ENCODE measurements at regions not wholly inside any gene's neighbourhood (a gene's known extent, or its start where the extent isn't known, plus 50 kb on each side); places are given as distances from the start of the nearest gene placed in this dataset.

DNA sequence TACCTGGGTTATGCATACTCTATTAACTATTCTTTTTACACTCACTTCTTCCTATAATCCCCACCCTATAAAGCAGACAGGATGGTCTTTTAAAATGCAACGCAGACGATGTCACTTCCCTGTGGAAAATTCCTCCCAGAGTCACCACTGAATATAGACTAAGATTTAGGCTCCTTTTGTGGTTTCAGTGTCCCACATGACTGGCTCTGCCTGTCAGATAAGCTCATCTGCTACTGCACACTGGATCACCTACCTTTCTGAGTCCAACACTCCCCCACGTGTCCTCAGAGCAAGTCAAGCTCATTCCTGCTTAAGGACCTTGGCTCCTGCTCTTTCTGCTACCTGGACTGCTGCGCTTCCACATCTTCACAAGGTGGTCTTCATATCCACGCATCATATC lies 73.0 kb upstream of the SIPA1L2 start:
- H3K4me3 ChIP-seq (replicated peaks; ENCODE audit: insufficient read depth, low read length): no peak overlapping the region
- no peak for DNase-seq (ENCODE audit: low read depth in 1 of 2, low spot score in 1 of 2)
- H3K27me3 ChIP-seq (ENCODE audit: insufficient read depth, poor library complexity, severe bottlenecking): no peaks in the 10 kb centered on the region
- TF ChIP-seq GABPA (IDR thresholded peaks at IDR 0.05; ENCODE audit: low read depth) (no peak), SPI1 (IDR thresholded peaks at IDR 0.05; ENCODE audit: borderline replicate concordance, low read depth) (no peak)
- TF ChIP-seq, protein P1, sequence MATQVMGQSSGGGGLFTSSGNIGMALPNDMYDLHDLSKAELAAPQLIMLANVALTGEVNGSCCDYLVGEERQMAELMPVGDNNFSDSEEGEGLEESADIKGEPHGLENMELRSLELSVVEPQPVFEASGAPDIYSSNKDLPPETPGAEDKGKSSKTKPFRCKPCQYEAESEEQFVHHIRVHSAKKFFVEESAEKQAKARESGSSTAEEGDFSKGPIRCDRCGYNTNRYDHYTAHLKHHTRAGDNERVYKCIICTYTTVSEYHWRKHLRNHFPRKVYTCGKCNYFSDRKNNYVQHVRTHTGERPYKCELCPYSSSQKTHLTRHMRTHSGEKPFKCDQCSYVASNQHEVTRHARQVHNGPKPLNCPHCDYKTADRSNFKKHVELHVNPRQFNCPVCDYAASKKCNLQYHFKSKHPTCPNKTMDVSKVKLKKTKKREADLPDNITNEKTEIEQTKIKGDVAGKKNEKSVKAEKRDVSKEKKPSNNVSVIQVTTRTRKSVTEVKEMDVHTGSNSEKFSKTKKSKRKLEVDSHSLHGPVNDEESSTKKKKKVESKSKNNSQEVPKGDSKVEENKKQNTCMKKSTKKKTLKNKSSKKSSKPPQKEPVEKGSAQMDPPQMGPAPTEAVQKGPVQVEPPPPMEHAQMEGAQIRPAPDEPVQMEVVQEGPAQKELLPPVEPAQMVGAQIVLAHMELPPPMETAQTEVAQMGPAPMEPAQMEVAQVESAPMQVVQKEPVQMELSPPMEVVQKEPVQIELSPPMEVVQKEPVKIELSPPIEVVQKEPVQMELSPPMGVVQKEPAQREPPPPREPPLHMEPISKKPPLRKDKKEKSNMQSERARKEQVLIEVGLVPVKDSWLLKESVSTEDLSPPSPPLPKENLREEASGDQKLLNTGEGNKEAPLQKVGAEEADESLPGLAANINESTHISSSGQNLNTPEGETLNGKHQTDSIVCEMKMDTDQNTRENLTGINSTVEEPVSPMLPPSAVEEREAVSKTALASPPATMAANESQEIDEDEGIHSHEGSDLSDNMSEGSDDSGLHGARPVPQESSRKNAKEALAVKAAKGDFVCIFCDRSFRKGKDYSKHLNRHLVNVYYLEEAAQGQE (IDR thresholded peaks at IDR 0.05; ENCODE audit: insufficient replicate concordance, low read depth): no peak
- no peak overlapping the region for H3K27ac ChIP-seq (replicated peaks)

GRCh38 chr1:232704256-232704655 lies 74.3 kb upstream of the SIPA1L2 start:
- Histone ChIP-seq H3K27me3 (ENCODE audit: insufficient read depth, poor library complexity, severe bottlenecking) (no peaks in the 10 kb centered on the region), H3K27ac (replicated peaks) (peak overlapping the region; percentile 60), H3K4me3 (replicated peaks; ENCODE audit: insufficient read depth, low read length) (no peak overlapping the region)
- TF ChIP-seq SPI1 (IDR thresholded peaks at IDR 0.05; ENCODE audit: borderline replicate concordance, low read depth): no peak
- no peak for TF ChIP-seq POLR2AphosphoS5 (IDR thresholded peaks at IDR 0.05; ENCODE audit: low read depth)
- no peak for TF ChIP-seq GABPA (IDR thresholded peaks at IDR 0.05; ENCODE audit: low read depth)
- TF ChIP-seq, protein P1 (IDR thresholded peaks at IDR 0.05; ENCODE audit: insufficient replicate concordance, low read depth): no peak
- TF ChIP-seq CTCF (IDR thresholded peaks at IDR 0.05; ENCODE audit: insufficient read depth, low read length): no peak
- DNase-seq (ENCODE audit: low read depth in 1 of 2, low spot score in 1 of 2): no peak

DNA sequence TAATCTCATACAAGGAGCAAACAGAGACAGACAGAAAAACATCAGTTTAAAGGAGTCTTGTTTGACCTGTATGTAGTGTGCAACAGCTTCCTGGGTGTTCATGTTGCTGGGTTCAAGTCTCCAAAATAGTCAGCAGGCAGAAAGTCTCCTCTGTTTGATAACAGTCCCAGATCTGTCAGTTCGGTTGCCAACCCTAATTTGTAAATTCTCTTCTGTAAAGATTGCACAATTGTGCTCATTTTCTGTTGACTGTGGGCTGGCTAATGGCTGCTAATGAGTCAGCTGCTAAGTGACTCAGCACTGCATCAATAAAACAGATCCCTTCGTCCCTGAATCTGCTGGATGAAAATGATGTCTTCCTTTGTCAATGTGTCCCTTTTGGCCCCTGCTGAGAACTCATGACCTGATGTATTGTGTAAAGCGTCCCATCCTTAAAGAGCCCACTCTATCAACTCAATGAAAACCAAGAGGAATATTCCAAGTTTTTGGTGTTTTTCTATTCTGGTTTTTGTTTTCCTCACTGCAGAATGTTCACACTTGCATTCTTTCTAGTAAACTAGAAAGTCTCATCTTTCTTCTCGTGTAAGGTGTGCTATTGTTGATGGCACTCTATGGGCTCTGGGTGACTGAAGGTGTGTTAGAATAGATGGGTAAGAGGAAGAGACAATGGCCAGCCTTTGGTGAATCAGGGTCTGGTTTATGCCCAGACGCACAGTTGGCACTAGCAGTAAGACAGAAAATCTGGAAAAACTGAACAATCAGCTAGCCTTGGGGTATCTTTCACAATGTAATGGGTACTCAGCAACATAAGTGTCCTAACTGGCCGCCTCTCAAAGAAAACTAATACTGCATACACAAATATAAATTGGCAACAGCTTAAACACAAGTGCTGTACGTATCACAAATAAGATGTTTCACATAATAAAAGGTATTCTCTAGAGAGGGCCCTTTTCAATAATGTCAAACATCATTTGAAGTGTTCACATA lies 75.1 kb upstream of the SIPA1L2 start:
- TF ChIP-seq GABPA (IDR thresholded peaks at IDR 0.05; ENCODE audit: low read depth) (no peak), SPI1 (IDR thresholded peaks at IDR 0.05; ENCODE audit: borderline replicate concordance, low read depth) (no peak), CTCF (IDR thresholded peaks at IDR 0.05; ENCODE audit: insufficient read depth, low read length) (no peak)
- Histone ChIP-seq H3K27me3 (ENCODE audit: insufficient read depth, poor library complexity, severe bottlenecking) (no peaks in the 10 kb centered on the region), H3K4me3 (replicated peaks; ENCODE audit: insufficient read depth, low read length) (no peak overlapping the region), H3K27ac (replicated peaks) (peak overlapping the region; percentile 60)
- DNase-seq (ENCODE audit: low read depth in 1 of 2, low spot score in 1 of 2): peak; percentile 54 to 92

GRCh38 chr1:232705815-232706575 lies 76.1 kb upstream of the SIPA1L2 start:
- no peak overlapping the region for H3K4me3 ChIP-seq (replicated peaks; ENCODE audit: insufficient read depth, low read length)
- TF ChIP-seq CTCF (IDR thresholded peaks at IDR 0.05; ENCODE audit: insufficient read depth, low read length) (no peak), SPI1 (IDR thresholded peaks at IDR 0.05; ENCODE audit: borderline replicate concordance, low read depth) (peak; percentile 51; the same call in 1 of the 2 replicates), POLR2AphosphoS5 (IDR thresholded peaks at IDR 0.05; ENCODE audit: low read depth) (no peak), GABPA (IDR thresholded peaks at IDR 0.05; ENCODE audit: low read depth) (no peak)
- TF ChIP-seq, protein P1 (IDR thresholded peaks at IDR 0.05; ENCODE audit: insufficient replicate concordance, low read depth): no peak
- no peak for DNase-seq (ENCODE audit: low read depth in 1 of 2, low spot score in 1 of 2)
- H3K27me3 ChIP-seq (ENCODE audit: insufficient read depth, poor library complexity, severe bottlenecking): no peaks in the 10 kb centered on the region
- H3K27ac ChIP-seq (replicated peaks): no peak overlapping the region

Data from HL-60 (cell line).